ENCODE measurements at regions not wholly inside any gene's neighbourhood (a gene's known extent, or its start where the extent isn't known, plus 50 kb on each side); places are given as distances from the start of the nearest gene placed in this dataset.

GRCh38 chr6:150651808-150652470 lies 52.3 kb downstream of the PLEKHG1 start:
- DNase-seq: no peak

- DNase-seq: no peak
These were observed 53.3 kb downstream of the PLEKHG1 start for GRCh38 chr6:150652848-150653613.

GRCh38 chr6:150654608-150655007 lies 54.9 kb downstream of the PLEKHG1 start:
- DNase-seq: no peak

GRCh38 chr6:150656156-150656555 lies 56.5 kb downstream of the PLEKHG1 start:
- no peak for DNase-seq

GRCh38 chr6:150658421-150658820 lies 58.7 kb downstream of the PLEKHG1 start:
- no peak for DNase-seq

GRCh38 chr6:150659046-150659763 lies 59.5 kb downstream of the PLEKHG1 start:
- DNase-seq: no peak

GRCh38 chr6:150661216-150662007 lies 61.7 kb downstream of the PLEKHG1 start:
- no peak for DNase-seq

GRCh38 chr6:150662814-150663213 lies 63.1 kb downstream of the PLEKHG1 start:
- no peak for DNase-seq

GRCh38 chr6:150664091-150664490 lies 64.4 kb downstream of the PLEKHG1 start:
- DNase-seq: no peak

- no peak for DNase-seq
These were observed 66.4 kb downstream of the PLEKHG1 start for GRCh38 chr6:150666071-150666470.

GRCh38 chr6:150667359-150667758 lies 67.7 kb downstream of the PLEKHG1 start:
- DNase-seq: no peak

- DNase-seq: no peak
These were observed 68.5 kb downstream of the PLEKHG1 start for GRCh38 chr6:150667977-150668716.

- no peak for DNase-seq
These were observed 69.2 kb downstream of the PLEKHG1 start for GRCh38 chr6:150668900-150669302.

GRCh38 chr6:150670311-150670710 lies 70.6 kb downstream of the PLEKHG1 start:
- DNase-seq: no peak

- no peak for DNase-seq
These were observed 73.1 kb downstream of the PLEKHG1 start for GRCh38 chr6:150672800-150673199.

- no peak for DNase-seq
These were observed 74.1 kb downstream of the PLEKHG1 start for GRCh38 chr6:150673720-150674346.

- no peak for DNase-seq
These were observed 76.7 kb downstream of the PLEKHG1 start for GRCh38 chr6:150676344-150676743.

- DNase-seq: no peak
These were observed 77.1 kb downstream of the PLEKHG1 start for GRCh38 chr6:150676772-150677171.

GRCh38 chr6:150680510-150680909 lies 80.8 kb downstream of the PLEKHG1 start:
- DNase-seq: no peak

- no peak for DNase-seq
These were observed 82.1 kb downstream of the PLEKHG1 start for GRCh38 chr6:150681578-150682395.

GRCh38 chr6:150683320-150683719 lies 83.6 kb downstream of the PLEKHG1 start:
- no peak for DNase-seq

All from CD4-positive, alpha-beta T cell treated with Interleukin-21 for 1 hour (primary cell).